DMS153 treated with DMSO at 0.1 percent for 48 hours (cell line): ENCODE measurements at regions not wholly inside any gene's neighbourhood (a gene's known extent, or its start where the extent isn't known, plus 50 kb on each side); places are given as distances from the start of the nearest gene placed in this dataset.
A peak's percentile ranks its signal among the peaks of the same experiment; 100 is the strongest.

Experiments
- DNase-seq: peaks from one replicate; lab custom pipeline; 2025; ENCODE audit not compliant: unreplicated experiment; lab: John Stamatoyannopoulos, UW

- no peak for DNase-seq
These were observed 310.9 kb upstream of the RBFOX1 start for GRCh38 chr16:7021653-7022275.

- DNase-seq = no peak
These were observed 315.5 kb upstream of the RBFOX1 start for GRCh38 chr16:7017006-7017662.

- DNase-seq = no peak
These were observed 317.9 kb upstream of the RBFOX1 start for GRCh38 chr16:7014756-7015155.

GRCh38 chr16:7013990-7014389 lies 318.7 kb upstream of the RBFOX1 start:
- no peak for DNase-seq

- DNase-seq = no peak
These were observed 328.4 kb upstream of the RBFOX1 start for GRCh38 chr16:7004266-7004665.

- DNase-seq = peak; percentile 56
These were observed 339.1 kb upstream of the RBFOX1 start for GRCh38 chr16:6993544-6993943.

GRCh38 chr16:6988846-6989245 lies 343.8 kb upstream of the RBFOX1 start:
- DNase-seq = no peak

GRCh38 chr16:6977916-6978315 lies 354.7 kb upstream of the RBFOX1 start:
- peak; percentile 6 for DNase-seq

GRCh38 chr16:6977291-6977690 lies 355.4 kb upstream of the RBFOX1 start:
- DNase-seq = no peak

- DNase-seq = no peak
These were observed 355.9 kb upstream of the RBFOX1 start for GRCh38 chr16:6976716-6977115.

- DNase-seq = no peak
These were observed 362.3 kb upstream of the RBFOX1 start for GRCh38 chr16:6970171-6970857.

- no peak for DNase-seq
These were observed 363.1 kb upstream of the RBFOX1 start for GRCh38 chr16:6969594-6969993.

GRCh38 chr16:6967796-6968320 lies 364.8 kb upstream of the RBFOX1 start:
- no peak for DNase-seq

GRCh38 chr16:6966925-6967324 lies 365.7 kb upstream of the RBFOX1 start:
- DNase-seq = no peak

- no peak for DNase-seq
These were observed 368.0 kb upstream of the RBFOX1 start for GRCh38 chr16:6964679-6965078.

GRCh38 chr16:6961704-6962103 lies 370.9 kb upstream of the RBFOX1 start:
- no peak for DNase-seq

- no peak for DNase-seq
These were observed 374.5 kb upstream of the RBFOX1 start for GRCh38 chr16:6958184-6958583.

- no peak for DNase-seq
These were observed 375.0 kb upstream of the RBFOX1 start for GRCh38 chr16:6957681-6958080.

GRCh38 chr16:6956511-6956910 lies 376.1 kb upstream of the RBFOX1 start:
- DNase-seq = no peak

- DNase-seq = no peak
These were observed 377.3 kb upstream of the RBFOX1 start for GRCh38 chr16:6955303-6955702.

GRCh38 chr16:6949240-6949639 lies 383.4 kb upstream of the RBFOX1 start:
- no peak for DNase-seq

- no peak for DNase-seq
These were observed 385.4 kb upstream of the RBFOX1 start for GRCh38 chr16:6947291-6947690.
